ENCODE measurements at regions not wholly inside any gene's neighbourhood (a gene's known extent, or its start where the extent isn't known, plus 50 kb on each side); places are given as distances from the start of the nearest gene placed in this dataset.
A peak's percentile ranks its signal among the peaks of the same experiment; 100 is the strongest.

DNA sequence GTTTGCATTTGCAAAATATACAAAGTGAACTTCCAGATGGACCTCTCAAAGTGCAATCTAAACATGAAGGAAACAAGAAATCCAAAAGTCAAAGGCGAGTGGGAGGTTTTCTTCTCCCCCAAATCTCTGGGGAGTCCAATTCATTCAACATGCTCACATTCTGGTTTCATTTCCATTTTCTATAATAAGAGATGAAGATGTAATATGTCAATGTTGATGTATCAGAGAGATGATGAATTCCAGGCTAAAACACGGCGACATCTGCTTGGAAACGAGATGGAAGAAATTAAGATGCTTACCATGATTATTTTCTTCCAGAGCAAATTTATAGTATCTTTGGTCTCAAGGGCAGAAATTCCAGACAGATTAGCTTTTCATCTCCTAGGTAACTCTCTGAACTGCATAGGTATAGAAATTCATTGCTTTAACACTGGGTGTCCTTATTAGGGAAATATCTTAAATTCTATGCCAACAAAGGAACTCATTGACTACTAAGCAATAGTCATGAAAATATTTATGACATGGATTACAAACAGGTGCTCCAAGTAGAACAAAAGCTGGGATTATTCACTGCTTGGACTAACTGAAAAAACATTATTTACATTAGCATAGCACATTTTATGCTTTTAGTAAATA, 287.9 kb downstream of the SEC61B start:
- FAIRE-seq, result no peak
- DNase-seq (ENCODE audit: insufficient read length, low spot score), result no peak
- TF ChIP-seq POLR2A (IDR thresholded peaks at IDR 0.05; ENCODE audit: low read depth, low read length) (no peak), SPI1 (IDR thresholded peaks at IDR 0.05; ENCODE audit: low read depth, low read length) (peak; percentile 66), TAF1 (IDR thresholded peaks at IDR 0.05; ENCODE audit: low read depth, low read length) (no peak), PAX5 (IDR thresholded peaks at IDR 0.05; ENCODE audit: insufficient read depth, low read length, severe bottlenecking) (no peak), POLR2AphosphoS5 (IDR thresholded peaks at IDR 0.05; ENCODE audit: low read depth, low read length) (no peak), POU2F2 (IDR thresholded peaks at IDR 0.05; ENCODE audit: low read depth, low read length) (no peak)

DNA sequence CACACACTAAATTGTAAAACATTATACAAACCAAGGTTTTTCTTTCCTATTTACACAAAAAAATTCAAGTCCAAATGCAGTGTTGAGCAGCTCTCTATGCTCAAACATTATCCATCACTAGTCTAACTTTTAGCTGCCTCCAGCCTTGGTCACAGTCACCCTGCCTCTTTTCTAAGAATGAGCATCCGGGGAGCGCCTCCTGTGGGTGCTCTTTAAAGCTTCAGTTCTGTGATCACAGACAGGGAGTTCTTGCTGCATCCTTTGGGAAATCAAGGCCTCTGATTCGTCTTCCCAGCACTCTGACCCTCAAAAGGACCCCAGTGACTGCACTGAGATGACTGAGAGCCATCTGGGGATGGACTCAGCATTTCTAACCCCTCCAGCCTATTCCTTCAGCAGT, 289.6 kb downstream of the SEC61B start:
- TF ChIP-seq TAF1 (IDR thresholded peaks at IDR 0.05; ENCODE audit: low read depth, low read length) (no peak), PAX5 (IDR thresholded peaks at IDR 0.05; ENCODE audit: insufficient read depth, low read length, severe bottlenecking) (no peak), SPI1 (IDR thresholded peaks at IDR 0.05; ENCODE audit: low read depth, low read length) (no peak), POLR2A (IDR thresholded peaks at IDR 0.05; ENCODE audit: low read depth, low read length) (no peak), POU2F2 (IDR thresholded peaks at IDR 0.05; ENCODE audit: low read depth, low read length) (no peak), POLR2AphosphoS5 (IDR thresholded peaks at IDR 0.05; ENCODE audit: low read depth, low read length) (no peak)
- DNase-seq (ENCODE audit: insufficient read length, low spot score) (no peak), FAIRE-seq (no peak)

DNA sequence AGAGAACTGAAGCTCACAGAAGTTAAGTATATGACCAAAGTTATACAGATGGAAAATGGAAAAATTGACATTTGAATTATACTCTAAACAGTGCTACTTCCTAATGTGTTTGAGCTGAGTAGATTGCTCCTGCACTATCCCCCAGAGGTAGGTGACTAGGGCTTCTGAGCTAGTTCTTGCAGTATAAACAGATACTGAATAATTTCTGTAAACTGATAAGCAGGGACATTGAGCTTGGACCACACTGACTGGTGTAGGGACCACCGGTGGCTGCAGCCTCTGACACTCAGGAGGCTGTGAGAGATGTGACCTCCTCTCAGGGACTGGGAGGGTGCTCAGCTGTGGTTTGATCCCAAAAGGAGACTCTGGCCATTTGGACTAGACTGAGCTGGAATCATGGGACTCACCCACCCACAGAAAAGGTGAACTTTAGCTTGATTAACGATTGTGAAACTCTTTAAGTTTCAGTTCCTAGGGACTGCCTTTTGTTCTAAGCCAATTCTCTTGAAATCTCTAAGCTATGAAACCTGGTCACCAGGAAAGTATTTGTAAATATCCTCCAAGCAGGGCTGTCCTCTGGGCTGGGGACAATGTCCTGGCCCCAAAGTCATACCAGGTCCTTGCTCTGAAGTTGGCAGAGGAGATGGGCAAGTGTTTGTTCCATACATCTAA, 291.5 kb downstream of the SEC61B start:
- TF ChIP-seq POLR2A (IDR thresholded peaks at IDR 0.05; ENCODE audit: low read depth, low read length) (no peak), SPI1 (IDR thresholded peaks at IDR 0.05; ENCODE audit: low read depth, low read length) (peak; percentile 97)
- peak; percentile 89 for FAIRE-seq
- no peak for DNase-seq (ENCODE audit: insufficient read length, low spot score)

DNA sequence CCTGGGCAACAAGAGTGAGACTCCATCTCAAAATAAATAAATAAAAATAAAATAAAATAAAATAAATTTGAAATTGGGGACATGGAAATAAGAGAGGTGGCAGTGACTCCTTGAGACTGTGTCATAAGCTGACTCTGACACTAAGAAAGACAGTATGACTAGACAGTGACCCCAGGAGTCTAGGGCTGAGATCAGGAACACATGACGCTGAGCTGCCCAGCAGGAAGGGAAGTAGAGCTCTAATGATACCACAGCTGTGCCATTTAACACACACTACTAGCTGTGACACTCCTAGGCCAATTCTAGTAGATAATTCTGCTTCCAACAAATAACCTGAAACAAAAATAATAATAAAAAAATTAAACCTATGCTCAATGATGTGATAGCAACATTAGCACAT, 293.0 kb downstream of the SEC61B start:
- no peak for TF ChIP-seq PAX5 (IDR thresholded peaks at IDR 0.05; ENCODE audit: insufficient read depth, low read length, severe bottlenecking)
- peak; percentile 57 for TF ChIP-seq SPI1 (IDR thresholded peaks at IDR 0.05; ENCODE audit: low read depth, low read length)
- DNase-seq (ENCODE audit: insufficient read length, low spot score), result no peak
- peak; percentile 84 for FAIRE-seq

DNA sequence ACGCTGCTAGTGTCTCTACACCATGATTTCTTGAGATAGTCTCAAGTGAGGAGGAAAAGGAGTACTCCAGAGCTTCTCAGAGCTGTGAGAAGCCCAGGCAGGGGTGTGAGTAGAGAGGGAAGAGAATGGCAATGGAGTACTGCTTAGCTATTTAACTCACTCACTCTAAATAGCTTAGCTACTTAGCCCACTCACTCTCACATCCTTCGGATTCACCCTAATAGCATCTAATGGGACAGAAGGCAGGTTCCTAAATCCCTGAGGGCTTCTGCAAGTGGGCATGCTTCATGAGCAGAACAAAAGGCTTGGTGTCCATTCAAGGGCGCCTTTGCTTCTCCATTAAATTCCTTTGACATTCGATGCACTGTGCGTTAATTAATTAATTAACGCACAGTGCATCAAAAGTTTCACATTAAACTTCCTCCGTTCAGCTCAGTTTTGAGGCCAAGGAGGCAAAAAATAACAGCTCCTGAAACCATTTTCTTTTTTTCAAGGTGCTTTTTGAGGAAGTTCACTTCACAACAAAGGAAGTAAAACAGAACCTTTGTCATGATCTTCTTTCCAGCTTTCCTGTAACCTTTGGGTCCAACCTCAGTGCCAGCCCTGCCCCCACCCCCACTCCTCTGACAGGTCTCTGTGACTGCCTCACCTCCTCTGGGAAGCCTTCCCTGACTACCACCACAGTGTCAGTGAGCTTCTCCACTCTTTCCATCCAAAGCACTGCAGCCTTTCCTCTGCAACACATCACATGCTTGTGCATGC, 294.0 kb downstream of the SEC61B start:
- TF ChIP-seq SPI1 (IDR thresholded peaks at IDR 0.05; ENCODE audit: low read depth, low read length) (peak; percentile 37; the same call in 1 of the 2 replicates), TAF1 (IDR thresholded peaks at IDR 0.05; ENCODE audit: low read depth, low read length) (no peak), POLR2A (IDR thresholded peaks at IDR 0.05; ENCODE audit: low read depth, low read length) (no peak), POU2F2 (IDR thresholded peaks at IDR 0.05; ENCODE audit: low read depth, low read length) (no peak)
- DNase-seq (ENCODE audit: insufficient read length, low spot score), result no peak
- FAIRE-seq, result peak; percentile 81

DNA sequence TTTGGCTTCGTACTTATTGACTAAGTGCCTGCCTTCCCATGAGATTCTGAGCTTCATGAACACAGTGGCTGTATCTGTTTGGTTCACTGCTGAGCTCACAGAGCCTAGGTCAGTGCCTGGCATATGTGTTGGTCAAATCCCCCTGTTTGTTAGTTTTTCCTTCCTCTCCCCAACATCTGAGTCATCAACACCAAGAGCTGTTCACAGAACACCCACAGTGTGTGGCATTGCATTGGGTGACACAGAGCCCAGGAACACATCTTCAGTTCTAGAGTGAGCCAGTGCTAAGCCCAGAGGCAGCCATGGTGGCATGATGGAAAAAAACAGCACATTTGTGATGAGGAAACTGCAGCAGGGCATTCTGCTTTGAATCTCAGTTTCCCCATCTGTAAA, 294.6 kb downstream of the SEC61B start:
- TF ChIP-seq POU2F2 (IDR thresholded peaks at IDR 0.05; ENCODE audit: low read depth, low read length) (no peak), SPI1 (IDR thresholded peaks at IDR 0.05; ENCODE audit: low read depth, low read length) (no peak), TAF1 (IDR thresholded peaks at IDR 0.05; ENCODE audit: low read depth, low read length) (no peak), POLR2AphosphoS5 (IDR thresholded peaks at IDR 0.05; ENCODE audit: low read depth, low read length) (no peak), POLR2A (IDR thresholded peaks at IDR 0.05; ENCODE audit: low read depth, low read length) (no peak), PAX5 (IDR thresholded peaks at IDR 0.05; ENCODE audit: insufficient read depth, low read length, severe bottlenecking) (no peak)
- no peak for DNase-seq (ENCODE audit: insufficient read length, low spot score)
- FAIRE-seq, result peak; percentile 84

DNA sequence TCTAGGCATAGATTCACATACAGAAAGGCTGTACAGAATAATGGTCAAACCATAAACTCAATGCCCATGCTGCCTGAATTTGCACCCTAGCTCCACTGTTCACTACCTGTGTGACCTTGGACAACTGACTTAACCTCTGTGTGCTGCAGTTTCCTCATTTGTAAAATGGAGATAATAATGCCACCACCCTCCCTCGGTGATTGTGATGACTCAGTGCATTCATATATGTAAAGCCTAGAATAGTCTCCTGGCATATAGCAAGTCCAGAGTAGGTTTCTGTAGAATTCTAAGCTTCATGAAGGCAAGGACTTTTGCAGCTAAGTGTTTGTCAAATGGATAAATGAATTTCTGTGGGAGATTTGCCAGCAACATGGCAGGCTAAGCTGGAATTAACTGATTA, 297.8 kb upstream of the NR4A3 start:
- DNase-seq (ENCODE audit: insufficient read length, low spot score), result no peak
- TF ChIP-seq SPI1 (IDR thresholded peaks at IDR 0.05; ENCODE audit: low read depth, low read length) (no peak), PAX5 (IDR thresholded peaks at IDR 0.05; ENCODE audit: insufficient read depth, low read length, severe bottlenecking) (no peak), POLR2A (IDR thresholded peaks at IDR 0.05; ENCODE audit: low read depth, low read length) (no peak), TAF1 (IDR thresholded peaks at IDR 0.05; ENCODE audit: low read depth, low read length) (no peak), POLR2AphosphoS5 (IDR thresholded peaks at IDR 0.05; ENCODE audit: low read depth, low read length) (no peak), POU2F2 (IDR thresholded peaks at IDR 0.05; ENCODE audit: low read depth, low read length) (no peak)
- no peak for FAIRE-seq

DNA sequence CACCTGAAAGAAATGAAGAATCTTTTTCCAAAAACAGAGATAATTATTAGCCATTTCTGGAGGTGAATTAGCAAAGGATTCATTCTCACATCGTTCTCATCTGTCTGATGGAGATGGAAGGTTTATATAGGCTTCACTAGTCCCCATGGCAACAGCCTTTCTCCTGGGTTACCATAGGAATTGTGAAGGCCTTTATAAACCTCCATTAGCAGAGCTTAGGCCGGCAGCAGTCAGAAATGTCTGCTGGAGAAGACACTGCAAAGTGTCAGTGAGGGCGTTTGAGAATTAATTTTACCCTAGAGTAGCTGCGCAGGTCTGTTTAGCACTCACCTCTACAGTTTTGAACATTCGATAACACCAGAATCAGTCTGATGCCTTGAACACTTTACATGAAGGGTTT, 290.4 kb upstream of the NR4A3 start:
- peak; percentile 5 for FAIRE-seq
- TF ChIP-seq TAF1 (IDR thresholded peaks at IDR 0.05; ENCODE audit: low read depth, low read length) (no peak), POLR2A (IDR thresholded peaks at IDR 0.05; ENCODE audit: low read depth, low read length) (no peak), SPI1 (IDR thresholded peaks at IDR 0.05; ENCODE audit: low read depth, low read length) (no peak), POU2F2 (IDR thresholded peaks at IDR 0.05; ENCODE audit: low read depth, low read length) (no peak), PAX5 (IDR thresholded peaks at IDR 0.05; ENCODE audit: insufficient read depth, low read length, severe bottlenecking) (no peak), POLR2AphosphoS5 (IDR thresholded peaks at IDR 0.05; ENCODE audit: low read depth, low read length) (no peak)

DNA sequence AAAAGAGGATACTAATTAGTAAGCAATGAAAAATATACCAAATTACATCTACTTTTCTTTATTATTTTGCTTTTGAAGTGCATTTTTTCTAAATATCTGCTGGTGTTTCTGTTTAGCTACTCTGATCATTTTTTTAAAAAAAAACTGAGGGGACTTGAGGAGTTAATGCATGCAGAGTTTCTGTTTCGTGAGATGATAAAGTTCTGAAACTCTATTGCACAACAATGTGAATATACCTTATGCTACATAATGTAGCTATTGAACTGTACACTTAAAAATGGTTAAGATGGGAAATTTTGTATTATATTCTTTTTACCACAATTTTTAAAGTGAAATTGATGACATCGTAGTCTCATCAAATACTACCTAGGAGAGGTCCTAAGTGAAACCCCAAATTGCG, 288.3 kb upstream of the NR4A3 start:
- FAIRE-seq, result no peak
- TF ChIP-seq SPI1 (IDR thresholded peaks at IDR 0.05; ENCODE audit: low read depth, low read length) (no peak), TAF1 (IDR thresholded peaks at IDR 0.05; ENCODE audit: low read depth, low read length) (no peak), POLR2AphosphoS5 (IDR thresholded peaks at IDR 0.05; ENCODE audit: low read depth, low read length) (no peak), PAX5 (IDR thresholded peaks at IDR 0.05; ENCODE audit: insufficient read depth, low read length, severe bottlenecking) (no peak)
- no peak for DNase-seq (ENCODE audit: insufficient read length, low spot score)

More for the DNA sequence above, 290.4 kb upstream of the NR4A3 start:
- no peak for DNase-seq (ENCODE audit: insufficient read length, low spot score)

DNA sequence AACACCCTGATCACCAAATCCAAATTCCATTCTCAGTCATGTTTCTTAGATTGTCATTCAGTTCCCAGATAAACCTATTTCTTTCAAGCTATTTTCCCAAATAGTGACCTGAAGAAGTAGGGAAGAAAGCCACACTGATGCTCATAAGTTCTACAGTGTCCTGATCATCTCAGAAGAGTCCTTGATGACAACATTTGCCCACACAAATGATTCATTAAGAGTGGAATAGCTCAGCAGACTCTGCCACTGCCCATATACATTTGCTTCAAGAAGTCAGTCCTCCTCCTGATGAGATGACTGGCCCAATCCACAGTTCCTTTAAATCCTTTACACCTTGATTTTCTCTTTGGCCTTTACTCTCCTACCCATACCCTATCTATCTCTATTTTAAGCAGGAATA, 283.7 kb upstream of the NR4A3 start:
- TF ChIP-seq POLR2A (IDR thresholded peaks at IDR 0.05; ENCODE audit: low read depth, low read length) (no peak), TAF1 (IDR thresholded peaks at IDR 0.05; ENCODE audit: low read depth, low read length) (no peak), POU2F2 (IDR thresholded peaks at IDR 0.05; ENCODE audit: low read depth, low read length) (no peak), POLR2AphosphoS5 (IDR thresholded peaks at IDR 0.05; ENCODE audit: low read depth, low read length) (no peak), PAX5 (IDR thresholded peaks at IDR 0.05; ENCODE audit: insufficient read depth, low read length, severe bottlenecking) (no peak)
- FAIRE-seq (no peak), DNase-seq (ENCODE audit: insufficient read length, low spot score) (no peak)

Data from GM12891 (cell line).